ENCODE measurements at regions not wholly inside any gene's neighbourhood (a gene's known extent, or its start where the extent isn't known, plus 50 kb on each side); places are given as distances from the start of the nearest gene placed in this dataset.
"Not testable (repeated sequence)": the region's sequence is repeated elsewhere in the genome, so short reads cannot be mapped to it uniquely, and the experiment has no call there.

DNA sequence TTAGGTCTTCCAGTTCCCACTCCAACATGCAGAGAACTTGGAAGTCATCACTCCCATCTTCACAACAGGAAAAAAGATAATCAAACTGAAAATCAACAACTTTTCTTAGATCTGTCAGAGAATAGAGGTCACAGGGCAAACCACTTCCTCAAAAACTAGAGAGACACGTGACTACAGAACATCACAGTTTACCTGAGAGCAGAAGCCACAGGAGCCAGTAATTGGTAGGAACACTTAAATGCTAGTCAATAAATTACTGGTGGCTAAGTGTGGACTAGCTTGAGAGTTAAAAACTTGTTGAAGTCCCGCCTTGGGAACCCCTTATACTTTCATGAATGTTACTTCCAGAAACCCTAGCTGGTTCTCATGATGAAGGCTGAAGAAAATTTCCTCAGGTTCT lies 81.1 kb downstream of the THSD1 start:
- DNase-seq (ENCODE audit: low read depth in 4 of 6, low spot score in 6 of 6); H3K36me3 ChIP-seq (ENCODE audit: control insufficient read depth, insufficient read depth, low read length); H3K4me3 ChIP-seq (ENCODE audit: low read depth, low read length); H3K27ac ChIP-seq (ENCODE audit: low read depth, low read length); H3K27me3 ChIP-seq (ENCODE audit: control insufficient read depth, insufficient read depth, low read length); H3K4me1 ChIP-seq (ENCODE audit: control insufficient read depth, insufficient read depth, low read length); H3K9me3 ChIP-seq (ENCODE audit: control insufficient read depth, insufficient read depth, low read length): not testable (repeated sequence)
- WGBS (ENCODE audit: insufficient coverage) = no CpG with 5 or more reads among the region's 2 CpGs

DNA sequence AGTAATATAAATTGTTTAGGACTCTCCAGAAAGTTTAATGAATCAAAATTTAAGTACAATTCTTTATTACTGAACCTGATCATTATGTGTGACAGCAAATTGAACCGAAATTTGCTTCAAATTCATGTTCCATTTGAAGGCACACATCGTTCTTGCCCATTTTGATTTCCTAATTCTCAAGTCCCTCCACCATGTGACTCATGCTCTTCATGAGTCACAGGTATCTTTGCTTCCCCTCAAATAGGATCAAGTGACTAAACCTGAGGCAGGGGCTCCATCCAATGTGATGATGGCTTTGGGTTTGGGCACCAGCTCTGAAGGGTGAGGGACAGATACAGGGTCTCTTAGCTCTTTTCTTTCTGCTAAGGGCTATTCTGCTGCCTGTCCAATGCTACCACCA lies 86.1 kb downstream of the THSD1 start:
- 87% methylated on average over 2 of the region's 2 CpGs for WGBS (ENCODE audit: insufficient coverage)
- DNase-seq (ENCODE audit: low read depth in 4 of 6, low spot score in 6 of 6) = no peak
- H3K36me3 ChIP-seq (ENCODE audit: control insufficient read depth, insufficient read depth, low read length) = no peaks in the 10 kb centered on the region
- H3K9me3 ChIP-seq (ENCODE audit: control insufficient read depth, insufficient read depth, low read length) = no peaks in the 10 kb centered on the region
- H3K4me3 ChIP-seq (ENCODE audit: low read depth, low read length) = no peak overlapping the region
- H3K27me3 ChIP-seq (ENCODE audit: control insufficient read depth, insufficient read depth, low read length) = no peaks in the 10 kb centered on the region
- H3K27ac ChIP-seq (ENCODE audit: low read depth, low read length) = no peak overlapping the region
- no peaks in the 10 kb centered on the region for H3K4me1 ChIP-seq (ENCODE audit: control insufficient read depth, insufficient read depth, low read length)

GRCh38 chr13:52309833-52310232 lies 96.1 kb downstream of the THSD1 start:
- H3K36me3 ChIP-seq (ENCODE audit: control insufficient read depth, insufficient read depth, low read length); H3K4me1 ChIP-seq (ENCODE audit: control insufficient read depth, insufficient read depth, low read length); H3K9me3 ChIP-seq (ENCODE audit: control insufficient read depth, insufficient read depth, low read length); DNase-seq (ENCODE audit: low read depth in 4 of 6, low spot score in 6 of 6); H3K27me3 ChIP-seq (ENCODE audit: control insufficient read depth, insufficient read depth, low read length); H3K4me3 ChIP-seq (ENCODE audit: low read depth, low read length); H3K27ac ChIP-seq (ENCODE audit: low read depth, low read length): not testable (repeated sequence)
- 95% methylated on average over 3 of the region's 6 CpGs for WGBS (ENCODE audit: insufficient coverage)

DNA sequence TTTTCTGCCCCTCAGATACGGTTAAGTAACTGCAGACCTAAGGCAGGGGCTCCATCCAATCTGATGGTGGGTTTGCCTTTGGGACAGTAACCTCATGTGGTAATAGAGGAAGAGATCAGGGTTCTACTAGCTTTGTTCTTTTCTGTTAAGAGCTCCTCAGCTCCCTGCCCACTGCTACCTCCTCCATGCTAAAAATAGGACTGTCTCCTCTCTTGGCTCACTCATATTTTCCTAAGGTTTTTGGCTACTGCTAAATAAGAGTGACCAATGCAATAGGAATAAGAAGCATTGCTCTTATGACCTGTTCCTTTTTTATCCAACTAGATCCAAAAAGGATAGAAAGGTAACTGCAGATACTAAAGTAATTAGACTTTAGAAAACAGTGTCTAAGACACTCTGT lies 99.6 kb downstream of the THSD1 start:
- not testable (repeated sequence) for H3K36me3 ChIP-seq (ENCODE audit: control insufficient read depth, insufficient read depth, low read length); DNase-seq (ENCODE audit: low read depth in 4 of 6, low spot score in 6 of 6); H3K9me3 ChIP-seq (ENCODE audit: control insufficient read depth, insufficient read depth, low read length); H3K27ac ChIP-seq (ENCODE audit: low read depth, low read length); H3K4me3 ChIP-seq (ENCODE audit: low read depth, low read length); H3K4me1 ChIP-seq (ENCODE audit: control insufficient read depth, insufficient read depth, low read length); H3K27me3 ChIP-seq (ENCODE audit: control insufficient read depth, insufficient read depth, low read length)
- no CpG with 5 or more reads among the region's 1 CpG for WGBS (ENCODE audit: insufficient coverage)

DNA sequence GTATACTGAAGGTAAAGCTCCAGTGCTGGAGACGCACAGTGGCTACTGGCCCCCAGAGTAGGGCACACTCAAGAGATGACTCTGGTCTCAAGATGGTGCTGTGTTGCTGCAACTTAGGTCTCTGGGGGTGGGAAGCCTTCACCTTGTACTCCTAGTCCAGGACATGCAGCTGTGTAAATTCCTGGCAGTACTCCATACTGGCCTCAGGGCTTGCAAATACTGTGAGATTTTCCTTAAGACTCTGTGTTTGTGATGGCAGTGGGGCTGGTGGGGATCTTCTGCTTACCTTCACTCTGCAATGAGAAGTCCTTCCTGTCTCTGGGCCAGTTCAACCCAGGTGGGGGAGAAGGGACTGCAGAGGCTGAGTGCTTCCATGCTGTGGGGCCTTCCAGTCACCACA lies 102.9 kb downstream of the THSD1 start:
- not testable (repeated sequence) for H3K9me3 ChIP-seq (ENCODE audit: control insufficient read depth, insufficient read depth, low read length); DNase-seq (ENCODE audit: low read depth in 4 of 6, low spot score in 6 of 6); H3K36me3 ChIP-seq (ENCODE audit: control insufficient read depth, insufficient read depth, low read length); H3K27ac ChIP-seq (ENCODE audit: low read depth, low read length); H3K4me1 ChIP-seq (ENCODE audit: control insufficient read depth, insufficient read depth, low read length); H3K27me3 ChIP-seq (ENCODE audit: control insufficient read depth, insufficient read depth, low read length); H3K4me3 ChIP-seq (ENCODE audit: low read depth, low read length)
- no CpG with 5 or more reads among the region's 1 CpG for WGBS (ENCODE audit: insufficient coverage)

GRCh38 chr13:52302688-52303087 lies 103.3 kb downstream of the THSD1 start:
- WGBS (ENCODE audit: insufficient coverage) = no CpG with 5 or more reads among the region's 6 CpGs
- not testable (repeated sequence) for H3K9me3 ChIP-seq (ENCODE audit: control insufficient read depth, insufficient read depth, low read length); H3K4me1 ChIP-seq (ENCODE audit: control insufficient read depth, insufficient read depth, low read length); H3K27me3 ChIP-seq (ENCODE audit: control insufficient read depth, insufficient read depth, low read length); DNase-seq (ENCODE audit: low read depth in 4 of 6, low spot score in 6 of 6); H3K36me3 ChIP-seq (ENCODE audit: control insufficient read depth, insufficient read depth, low read length); H3K4me3 ChIP-seq (ENCODE audit: low read depth, low read length); H3K27ac ChIP-seq (ENCODE audit: low read depth, low read length)

DNA sequence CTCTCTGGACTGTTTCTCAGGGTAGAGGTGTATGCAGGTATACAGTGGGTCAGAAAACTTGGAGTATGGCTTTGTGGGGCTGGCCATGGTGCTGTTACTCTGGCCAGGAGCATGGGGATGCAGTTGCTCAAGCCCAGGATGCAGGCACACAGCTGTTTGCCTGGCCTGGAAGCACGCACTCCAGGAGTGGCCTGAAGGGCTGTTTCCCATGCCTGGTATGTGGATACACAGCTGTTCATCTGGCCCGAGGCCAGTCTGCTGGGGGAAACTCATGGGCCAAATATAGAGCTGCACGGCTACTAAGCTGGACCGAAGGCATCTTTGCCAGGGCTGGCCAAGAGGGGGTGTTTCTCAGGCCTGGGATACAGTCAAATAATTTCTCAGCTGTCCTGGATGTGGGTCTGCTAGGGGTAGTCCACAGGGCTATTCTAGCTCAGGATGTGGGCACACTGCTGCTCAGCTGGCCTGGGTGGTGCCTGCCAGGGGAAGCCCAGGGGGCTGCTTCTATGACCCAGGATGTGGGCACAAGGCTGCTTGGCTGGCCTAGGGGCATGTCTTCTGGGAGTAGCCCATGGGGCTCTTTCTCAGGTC lies 104.1 kb downstream of the THSD1 start:
- not testable (repeated sequence) for H3K4me3 ChIP-seq (ENCODE audit: low read depth, low read length); DNase-seq (ENCODE audit: low read depth in 4 of 6, low spot score in 6 of 6); H3K4me1 ChIP-seq (ENCODE audit: control insufficient read depth, insufficient read depth, low read length); H3K27ac ChIP-seq (ENCODE audit: low read depth, low read length); H3K9me3 ChIP-seq (ENCODE audit: control insufficient read depth, insufficient read depth, low read length); H3K36me3 ChIP-seq (ENCODE audit: control insufficient read depth, insufficient read depth, low read length); H3K27me3 ChIP-seq (ENCODE audit: control insufficient read depth, insufficient read depth, low read length)
- WGBS (ENCODE audit: insufficient coverage) = no CpG with 5 or more reads among the region's 4 CpGs

- not testable (repeated sequence) for DNase-seq (ENCODE audit: low read depth in 4 of 6, low spot score in 6 of 6); H3K4me3 ChIP-seq (ENCODE audit: low read depth, low read length); H3K4me1 ChIP-seq (ENCODE audit: control insufficient read depth, insufficient read depth, low read length); H3K9me3 ChIP-seq (ENCODE audit: control insufficient read depth, insufficient read depth, low read length); H3K36me3 ChIP-seq (ENCODE audit: control insufficient read depth, insufficient read depth, low read length); H3K27ac ChIP-seq (ENCODE audit: low read depth, low read length); H3K27me3 ChIP-seq (ENCODE audit: control insufficient read depth, insufficient read depth, low read length)
- WGBS (ENCODE audit: insufficient coverage) = no CpG with 5 or more reads among the region's 5 CpGs
Measured at GRCh38 chr13:52298079-52298661, 107.8 kb downstream of the THSD1 start.

DNA sequence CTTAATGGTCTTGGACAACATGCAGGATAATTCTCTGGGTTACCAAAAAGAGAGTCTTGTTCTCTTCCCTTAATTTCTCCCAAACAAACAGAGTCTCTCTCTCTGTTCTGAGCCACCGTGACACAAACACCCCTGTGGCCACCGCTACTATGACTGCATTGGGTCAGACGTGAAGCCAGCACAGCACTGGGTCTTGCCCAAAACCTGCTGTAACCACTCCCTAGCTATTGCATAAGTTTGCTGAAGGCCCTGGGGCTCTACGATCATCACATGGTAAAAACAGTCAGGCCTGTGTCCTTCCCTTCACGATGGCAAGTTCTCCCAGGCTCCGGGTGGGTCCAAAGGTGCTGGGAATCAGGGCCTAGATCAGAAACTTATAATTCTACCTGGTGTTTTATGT lies 117.1 kb downstream of the THSD1 start:
- H3K4me1 ChIP-seq (ENCODE audit: control insufficient read depth, insufficient read depth, low read length); H3K4me3 ChIP-seq (ENCODE audit: low read depth, low read length); H3K36me3 ChIP-seq (ENCODE audit: control insufficient read depth, insufficient read depth, low read length); H3K27ac ChIP-seq (ENCODE audit: low read depth, low read length); H3K9me3 ChIP-seq (ENCODE audit: control insufficient read depth, insufficient read depth, low read length); DNase-seq (ENCODE audit: low read depth in 4 of 6, low spot score in 6 of 6); H3K27me3 ChIP-seq (ENCODE audit: control insufficient read depth, insufficient read depth, low read length): not testable (repeated sequence)
- no CpG with 5 or more reads among the region's 6 CpGs for WGBS (ENCODE audit: insufficient coverage)

- H3K27ac ChIP-seq (ENCODE audit: low read depth, low read length); H3K9me3 ChIP-seq (ENCODE audit: control insufficient read depth, insufficient read depth, low read length); H3K4me1 ChIP-seq (ENCODE audit: control insufficient read depth, insufficient read depth, low read length); H3K36me3 ChIP-seq (ENCODE audit: control insufficient read depth, insufficient read depth, low read length); H3K4me3 ChIP-seq (ENCODE audit: low read depth, low read length); DNase-seq (ENCODE audit: low read depth in 4 of 6, low spot score in 6 of 6); H3K27me3 ChIP-seq (ENCODE audit: control insufficient read depth, insufficient read depth, low read length): not testable (repeated sequence)
- WGBS (ENCODE audit: insufficient coverage) = no CpG with 5 or more reads among the region's 2 CpGs
Measured at GRCh38 chr13:52281387-52281786, 122.0 kb upstream of the NEK3 start.

Data from spinal cord (tissue), 9 donors.